NOMO-1 treated with DMSO at 0.1 percent for 48 hours (cell line): ENCODE measurements at regions not wholly inside any gene's neighbourhood (a gene's known extent, or its start where the extent isn't known, plus 50 kb on each side); places are given as distances from the start of the nearest gene placed in this dataset.
"Not testable (repeated sequence)": the region's sequence is repeated elsewhere in the genome, so short reads cannot be mapped to it uniquely, and the experiment has no call there.

ENCODE experiments used
- DNase-seq: peaks from one replicate; lab custom pipeline; 2025; ENCODE audit not compliant: unreplicated experiment; lab: John Stamatoyannopoulos, UW

GRCh38 chr6:56749632-56750151 lies 107.0 kb upstream of the DST start:
- DNase-seq = no peak

DNA sequence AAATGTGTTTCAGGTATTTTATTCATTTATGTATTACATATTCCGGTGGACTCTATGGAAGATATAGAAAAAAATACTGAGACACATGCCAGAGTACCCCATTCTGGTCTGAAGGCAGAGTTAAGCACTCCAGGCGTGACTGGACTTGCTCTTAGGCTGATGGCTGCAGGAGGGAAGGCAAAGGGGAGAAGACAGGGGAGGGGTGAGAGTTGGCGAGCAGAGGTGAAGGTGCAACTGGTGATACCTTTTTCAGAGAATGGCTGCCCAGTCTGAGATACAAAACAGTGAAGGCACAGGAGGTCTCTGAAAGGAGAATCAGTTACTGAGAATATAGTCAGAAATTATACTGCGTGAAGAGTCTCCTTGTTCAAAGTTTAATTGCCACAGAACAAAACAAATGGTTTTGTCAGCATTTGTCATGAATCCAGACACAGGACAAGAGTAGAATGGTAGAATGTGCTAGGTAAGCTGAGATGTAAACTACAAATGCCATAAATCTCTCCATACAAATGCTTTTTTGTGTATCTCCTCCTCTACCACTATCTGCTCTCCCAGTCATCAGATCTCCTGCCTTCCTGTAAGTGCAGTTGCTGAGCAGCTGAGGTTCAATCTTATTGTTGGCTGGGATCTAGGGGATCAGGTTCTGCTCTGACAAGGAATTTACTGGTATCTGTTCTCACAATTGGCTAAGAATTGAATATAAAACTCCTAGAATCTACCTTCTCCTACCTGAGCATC lies 104.2 kb upstream of the DST start:
- DNase-seq = no peak

DNA sequence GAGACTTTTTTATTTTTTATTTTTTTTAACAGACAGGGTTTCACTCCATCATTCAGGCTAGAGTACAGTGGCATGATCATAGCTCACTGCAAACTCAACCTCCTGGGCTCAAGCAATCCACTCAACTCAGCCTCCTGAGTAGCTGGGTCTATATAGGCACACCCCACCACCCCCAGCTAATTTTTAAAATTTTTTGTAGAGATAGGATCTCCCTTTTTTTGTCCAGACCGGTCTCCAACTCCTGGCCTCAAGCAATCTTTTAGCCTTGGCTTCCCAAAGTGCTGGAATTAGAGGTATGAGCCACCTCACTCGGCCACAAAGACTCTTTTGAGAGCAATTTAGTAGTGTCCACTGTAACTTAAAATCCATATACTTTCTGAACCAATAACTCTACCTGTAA lies 103.3 kb upstream of the DST start:
- no peak for DNase-seq

DNA sequence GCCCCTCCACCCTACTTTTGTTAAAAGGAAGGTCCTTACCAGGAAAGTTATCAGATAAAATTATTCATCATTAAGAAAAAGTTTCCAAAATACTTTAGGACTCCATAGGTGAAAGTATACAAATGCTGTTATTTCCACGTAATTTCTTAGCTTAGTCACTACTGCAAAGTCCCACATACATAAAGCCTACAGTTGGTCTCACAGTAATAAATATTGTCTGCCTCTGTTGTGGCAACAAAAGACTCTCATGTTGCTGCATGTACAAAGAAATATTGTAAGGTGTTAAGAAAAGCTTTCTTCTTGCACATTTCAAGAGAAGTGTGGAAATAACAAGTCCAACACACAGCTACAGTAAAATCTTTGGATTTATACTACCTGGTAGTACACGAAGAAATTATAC lies 102.4 kb upstream of the DST start:
- no peak for DNase-seq

DNA sequence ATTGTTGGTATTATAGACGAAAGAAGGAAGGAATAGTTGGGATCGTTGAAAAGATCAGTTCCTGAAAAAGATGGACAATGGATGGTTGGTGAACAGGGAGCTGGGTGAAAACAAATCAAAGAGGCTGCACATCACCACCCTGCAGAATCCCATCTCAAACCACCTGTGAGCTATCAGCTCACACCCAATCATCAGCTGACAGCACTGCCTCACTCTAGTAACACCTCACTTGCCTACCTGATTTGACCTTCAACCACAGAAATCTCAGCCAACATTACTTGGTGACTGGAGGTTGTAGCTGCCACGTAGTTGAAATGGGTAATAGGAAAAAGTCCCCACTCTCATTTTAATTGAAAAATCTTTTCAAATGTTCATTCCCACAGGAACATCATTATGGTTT lies 101.8 kb upstream of the DST start:
- no peak for DNase-seq

DNA sequence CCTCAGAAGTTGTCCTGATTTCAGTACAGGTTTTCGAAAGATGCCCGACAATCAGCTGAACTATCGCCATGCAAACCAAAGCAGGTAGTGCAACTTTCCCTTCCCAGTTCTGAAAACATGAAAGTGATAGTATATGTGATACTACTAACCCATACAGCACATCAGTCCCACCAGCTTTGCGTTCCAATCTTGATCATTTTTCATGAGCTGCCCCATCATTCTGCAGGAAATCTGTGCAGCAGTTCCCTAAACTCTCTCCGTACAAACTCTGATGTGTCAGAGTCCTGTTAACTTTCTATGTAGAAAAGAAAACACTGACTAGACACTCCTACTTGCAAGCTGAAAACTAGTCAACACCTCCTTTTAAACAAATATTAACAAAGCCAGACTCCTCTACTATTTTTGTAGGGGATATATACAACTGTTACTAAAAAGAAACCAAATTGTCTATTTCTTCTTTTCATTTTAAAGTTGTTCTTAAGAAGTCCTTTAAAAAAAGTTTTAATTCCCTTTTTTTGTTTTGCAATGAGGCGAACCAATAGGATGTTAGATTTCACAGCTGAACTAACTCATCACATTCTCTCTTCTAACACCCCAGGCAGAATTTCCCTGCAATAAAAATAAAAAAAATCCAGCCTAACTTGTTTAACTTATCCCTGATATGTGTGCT lies 99.6 kb upstream of the DST start:
- peak; percentile 46 for DNase-seq

DNA sequence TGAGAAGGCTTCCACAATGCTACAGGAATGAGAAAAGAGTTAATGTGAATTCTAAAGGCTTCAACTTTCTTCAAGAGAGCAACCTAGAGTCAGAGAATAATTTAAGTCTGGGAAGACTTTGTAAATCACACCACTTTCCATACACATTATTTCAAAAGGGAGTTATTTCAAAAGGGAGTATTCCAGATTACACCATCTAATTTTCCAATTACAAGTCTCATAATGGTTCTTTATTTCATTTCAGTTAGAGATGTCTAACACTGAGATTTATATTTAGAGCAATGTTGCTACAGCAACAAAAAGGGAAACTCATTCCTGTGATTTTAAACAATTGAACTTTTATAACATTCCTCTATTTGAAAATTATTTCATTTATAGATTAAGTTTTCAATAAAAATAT lies 98.8 kb upstream of the DST start:
- no peak for DNase-seq

DNA sequence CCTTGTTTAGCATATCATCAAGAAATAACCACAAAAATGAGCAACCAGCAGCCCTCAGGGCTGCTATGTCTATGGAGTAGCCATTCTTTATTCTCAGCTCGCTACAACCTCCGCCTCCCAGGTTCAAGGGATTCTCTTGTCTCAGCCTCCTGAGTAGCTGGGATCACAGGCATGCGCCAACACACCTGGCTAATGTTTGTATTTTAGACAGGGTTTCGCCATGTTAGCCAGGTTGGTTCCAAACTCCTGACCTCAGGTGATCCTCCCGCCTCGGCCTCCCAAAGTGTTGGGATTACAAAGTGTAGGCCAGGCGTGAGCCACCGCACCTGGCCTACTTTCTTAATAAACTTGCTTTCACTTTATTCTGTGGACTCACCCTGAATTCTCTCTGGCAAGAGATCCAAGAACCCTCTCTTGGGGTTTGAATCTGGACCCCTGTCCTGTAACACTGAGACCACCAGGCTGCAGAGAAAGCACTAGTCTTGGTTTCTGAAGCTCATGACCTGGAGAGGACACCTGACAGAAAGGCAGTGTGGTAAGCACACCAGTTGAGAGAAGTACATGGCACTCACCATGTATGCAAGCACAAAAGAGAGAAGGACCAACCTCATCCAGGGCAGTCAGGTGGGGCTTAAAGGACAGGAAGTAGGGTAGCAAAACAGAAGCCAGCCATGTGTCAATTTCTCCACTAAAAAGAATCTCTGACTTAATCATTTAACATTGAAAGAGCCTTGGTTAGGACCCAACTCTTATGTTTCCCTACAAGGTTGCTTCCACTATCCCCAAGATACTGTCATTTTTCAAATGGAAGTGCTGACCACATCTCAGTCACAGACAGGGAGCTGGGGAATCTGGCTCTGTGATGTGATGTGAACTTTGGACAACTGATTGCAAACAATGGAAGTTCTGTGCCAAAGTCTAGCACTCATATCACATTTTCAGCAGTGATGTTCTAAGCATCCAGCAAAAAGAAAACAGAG lies 97.4 kb upstream of the DST start:
- no peak for DNase-seq

DNA sequence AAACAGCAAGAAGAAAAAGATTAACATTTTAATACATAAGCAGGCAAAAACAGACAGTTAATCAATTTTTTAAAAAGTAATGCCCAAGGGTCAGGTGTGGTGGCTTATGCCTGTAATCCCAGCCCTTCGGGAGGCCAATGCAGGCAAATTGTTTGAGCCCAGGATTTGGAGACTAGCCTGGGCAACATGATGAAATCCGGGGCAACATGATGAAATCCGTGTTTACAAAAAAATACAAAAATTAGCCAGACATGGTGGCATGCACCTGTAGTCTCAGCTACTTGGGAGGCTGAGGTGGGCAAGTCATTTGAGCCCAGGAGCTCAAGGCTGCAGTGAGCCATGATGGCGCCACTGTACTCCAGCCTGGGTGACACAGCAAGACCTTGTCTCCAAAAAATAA lies 94.1 kb upstream of the DST start:
- DNase-seq = no peak

- peak; percentile 84 for DNase-seq
Measured at GRCh38 chr6:56734335-56734734, 91.6 kb upstream of the DST start.

GRCh38 chr6:56733211-56733697 lies 90.6 kb upstream of the DST start:
- DNase-seq = no peak

DNA sequence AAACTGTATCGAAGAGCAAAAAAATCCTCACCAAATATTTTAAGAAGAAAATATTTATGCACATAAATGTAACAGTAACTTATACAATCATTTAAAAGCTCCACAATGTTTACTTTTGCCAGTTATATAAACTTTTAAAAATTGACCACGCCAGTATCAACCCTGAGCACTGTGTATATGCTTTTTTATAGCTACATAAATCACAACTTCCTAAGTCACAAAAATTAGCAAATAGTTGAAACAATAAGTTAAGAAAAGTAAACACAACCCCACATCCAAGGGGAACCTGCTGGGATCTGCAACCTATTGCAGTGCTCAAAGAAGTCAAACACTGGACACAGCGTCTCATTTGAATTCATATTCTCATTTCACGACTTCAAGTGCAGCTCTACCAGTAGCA lies 89.8 kb upstream of the DST start:
- no peak for DNase-seq

DNA sequence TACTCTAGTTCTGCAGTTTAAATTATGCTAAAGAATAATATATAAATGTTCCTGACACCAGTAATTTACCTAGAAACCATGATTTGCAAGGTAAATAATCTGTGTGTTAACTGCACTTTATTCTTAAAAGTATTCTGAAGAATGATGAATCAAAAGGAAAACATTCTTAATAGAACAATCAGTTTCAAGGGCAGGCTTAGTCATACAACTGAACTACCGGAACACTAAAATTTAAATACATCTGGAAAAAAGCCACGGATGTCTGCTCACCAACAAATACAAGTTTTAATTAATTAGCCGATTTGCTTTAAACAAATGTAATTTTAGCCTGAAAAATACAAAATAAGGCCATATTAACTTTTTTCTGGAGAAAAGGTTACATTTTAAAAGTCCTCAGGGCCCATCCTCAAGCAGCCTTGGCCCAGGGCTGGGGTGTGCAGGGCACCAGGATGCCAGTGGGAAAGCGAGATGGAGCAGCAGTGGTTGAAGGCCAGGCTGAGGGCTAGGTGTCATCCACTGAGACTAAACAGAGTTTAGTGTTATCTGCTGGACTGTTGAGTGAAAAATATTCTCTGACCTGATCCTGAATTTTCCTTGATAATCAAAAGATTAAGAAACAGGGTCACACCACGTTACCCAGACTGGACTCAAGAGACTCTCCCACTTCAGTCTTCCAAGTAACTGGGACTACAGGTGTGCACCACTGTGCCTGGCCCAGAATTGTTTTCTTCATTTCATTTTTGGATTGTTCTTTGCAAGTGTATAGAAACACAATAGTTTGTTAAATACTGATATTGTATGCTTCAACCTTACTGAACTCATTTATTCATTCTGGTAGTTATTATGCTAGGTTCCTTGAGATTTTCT lies 88.2 kb upstream of the DST start:
- DNase-seq = no peak

- DNase-seq = no peak
Measured at GRCh38 chr6:56729719-56730118, 87.0 kb upstream of the DST start.

- not testable (repeated sequence) for DNase-seq
Measured at GRCh38 chr6:56729166-56729565, 86.5 kb upstream of the DST start.

DNA sequence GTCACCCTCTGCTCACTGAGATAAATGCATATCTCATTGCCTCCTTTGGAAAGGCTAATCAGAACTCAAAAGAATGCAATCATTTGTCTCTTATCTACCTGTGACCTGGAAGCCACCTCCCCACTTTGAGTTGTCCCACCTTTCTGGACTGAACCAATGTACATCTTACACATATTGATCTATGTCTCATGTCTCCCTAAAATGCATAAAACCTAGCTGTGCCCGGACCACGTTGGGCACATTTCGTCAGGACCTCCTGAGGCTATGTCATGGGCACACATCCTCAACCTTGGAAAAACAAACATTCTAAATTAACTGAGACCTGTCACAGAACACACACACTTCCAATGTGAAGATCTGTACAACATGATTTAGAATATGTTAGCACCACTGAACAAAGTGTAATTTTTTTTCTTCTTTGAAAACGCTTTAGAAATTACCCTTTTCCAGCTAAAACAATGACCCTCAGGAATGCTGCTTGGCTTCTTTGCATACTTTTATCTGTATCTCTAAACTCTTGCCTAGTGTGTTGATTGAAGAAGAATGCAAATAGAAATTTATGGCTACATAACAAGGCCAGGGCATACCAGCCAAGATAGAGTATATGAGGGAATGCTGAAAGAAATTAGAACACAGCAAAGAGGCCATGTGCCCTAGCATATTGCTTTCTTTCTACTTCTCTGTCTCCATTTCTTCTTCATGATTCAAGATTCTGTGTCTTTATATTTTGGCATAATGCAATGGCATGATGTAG lies 84.6 kb upstream of the DST start:
- DNase-seq = no peak

DNA sequence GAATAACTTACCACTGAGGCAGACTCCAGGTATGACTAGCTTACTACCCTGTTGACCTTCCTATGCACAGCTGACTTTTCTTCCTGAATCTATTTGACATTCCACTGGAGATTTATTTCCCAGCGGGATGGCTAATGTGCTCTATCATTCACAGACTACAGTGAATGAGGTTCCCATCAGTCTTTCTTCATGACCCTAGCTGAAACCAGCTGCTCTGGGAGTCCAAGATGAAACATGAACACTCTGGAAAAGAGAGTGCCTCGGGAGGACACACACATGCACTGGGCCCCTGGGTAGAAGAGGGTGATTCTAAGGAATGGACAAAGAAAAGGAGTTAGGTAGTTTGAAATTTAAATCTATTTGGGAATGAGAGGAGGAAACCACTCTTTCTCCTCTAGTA lies 82.6 kb upstream of the DST start:
- no peak for DNase-seq

DNA sequence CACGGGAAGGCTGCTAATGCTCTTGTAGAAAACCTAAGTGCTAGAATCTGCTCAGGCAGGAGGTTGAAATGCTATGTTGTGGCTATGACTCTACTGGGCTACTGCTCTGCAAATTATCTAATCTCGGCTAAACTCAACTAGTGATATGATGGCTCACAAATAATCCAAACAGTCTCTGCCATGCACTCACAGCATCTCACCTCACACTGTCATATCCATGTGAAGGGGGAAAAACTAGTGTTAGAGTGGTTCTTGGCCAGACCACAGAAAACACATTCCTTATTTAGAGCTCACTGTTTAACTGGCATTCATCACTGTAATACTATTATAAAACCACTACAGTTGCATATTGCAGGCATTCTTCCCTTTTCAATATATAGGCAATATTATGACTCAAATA lies 81.8 kb upstream of the DST start:
- no peak for DNase-seq

- DNase-seq = no peak
Measured at GRCh38 chr6:56720882-56721281, 78.2 kb upstream of the DST start.

GRCh38 chr6:56720202-56720601 lies 77.5 kb upstream of the DST start:
- DNase-seq = not testable (repeated sequence)
